IPS DF 4.7 (cell line): ENCODE measurements at regions not wholly inside any gene's neighbourhood (a gene's known extent, or its start where the extent isn't known, plus 50 kb on each side); places are given as distances from the start of the nearest gene placed in this dataset.
"Not testable (repeated sequence)": the region's sequence is repeated elsewhere in the genome, so short reads cannot be mapped to it uniquely, and the experiment has no call there.

Experiments used
- DNase-seq: peaks from one replicate; pipeline ENCODE4 v3.0.0-alpha.2; 2013; ENCODE audit warnings: low spot score; ENCODE audit errors: extremely low read depth

DNA sequence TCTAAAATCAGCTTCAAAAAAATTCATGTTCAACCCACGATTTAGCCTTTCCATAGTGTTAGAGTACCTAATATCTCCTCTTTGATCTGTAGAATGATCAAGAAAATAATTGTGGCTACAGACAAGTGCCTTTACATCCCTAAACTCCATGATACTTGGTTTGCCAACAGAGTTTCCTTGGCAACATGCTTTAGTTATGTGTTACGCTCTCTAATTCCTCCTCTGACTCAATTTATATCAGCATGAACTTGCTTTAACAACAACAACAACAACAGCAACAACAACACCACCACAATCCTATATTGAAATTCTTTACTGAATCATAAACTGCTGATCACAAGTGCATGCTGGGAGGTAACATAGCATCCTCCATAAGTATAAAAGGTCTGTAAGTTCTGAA, 757.8 kb downstream of the CDH11 start:
- no peak for DNase-seq

DNA sequence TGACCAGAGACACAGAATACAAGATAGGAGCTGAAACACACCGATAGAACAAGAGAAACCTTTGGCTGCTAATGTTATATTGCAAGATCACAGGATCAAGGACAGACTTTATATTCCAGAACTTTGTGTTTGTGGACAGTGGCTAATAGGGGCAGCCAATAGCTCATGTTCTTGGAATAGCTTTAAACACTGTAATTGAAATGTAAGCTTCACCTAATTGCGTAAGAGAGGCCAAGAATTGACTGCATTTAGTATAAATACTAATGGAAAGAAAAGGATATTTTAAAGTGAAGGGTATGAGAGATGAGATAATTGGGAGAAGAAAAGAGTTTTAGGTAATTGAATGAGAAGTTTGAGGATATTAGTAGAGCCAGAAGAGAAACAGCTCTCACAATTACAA, 758.8 kb downstream of the CDH11 start:
- no peak for DNase-seq

DNA sequence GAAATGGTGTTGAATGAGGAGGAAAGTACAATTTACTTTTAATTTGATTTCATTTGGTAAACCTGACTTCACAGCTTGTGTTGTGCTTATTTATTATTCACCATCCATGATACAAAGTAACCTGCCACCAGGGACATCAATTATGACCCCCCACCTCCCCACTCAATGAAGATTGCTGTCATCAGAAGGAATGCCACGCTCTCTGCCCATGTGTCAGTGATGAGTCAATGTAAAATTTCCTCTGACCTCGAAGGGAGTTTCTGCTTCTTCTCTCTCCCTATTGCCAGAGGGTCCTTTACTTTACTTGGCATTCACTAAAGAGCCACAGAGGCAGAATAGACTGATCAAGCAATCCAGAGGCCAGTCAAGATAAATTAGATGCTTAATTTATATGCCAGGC, 759.7 kb downstream of the CDH11 start:
- DNase-seq: no peak

- DNase-seq: no peak
These were observed 760.1 kb downstream of the CDH11 start for GRCh38 chr16:64361753-64362152.

DNA sequence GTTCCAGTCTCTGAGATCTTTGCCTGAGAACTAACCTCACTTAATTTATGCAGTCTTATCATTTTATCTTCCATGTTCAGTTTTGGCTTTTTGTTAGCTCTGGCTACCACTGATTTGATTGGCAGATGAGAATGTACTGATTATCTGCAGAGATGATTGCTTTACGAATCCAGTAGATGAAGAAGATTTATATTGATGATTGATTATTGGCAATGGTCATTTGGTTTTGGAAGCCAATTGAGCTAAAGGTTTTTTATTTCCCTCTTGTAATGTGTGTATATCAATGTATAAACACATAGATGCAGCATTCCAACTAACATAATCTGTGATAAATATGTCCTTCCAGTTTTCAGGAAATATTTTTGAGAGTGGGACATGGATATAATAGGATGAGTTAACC, 763.6 kb downstream of the CDH11 start:
- no peak for DNase-seq

GRCh38 chr16:64356267-64356666, 765.6 kb downstream of the CDH11 start:
- DNase-seq: no peak

DNA sequence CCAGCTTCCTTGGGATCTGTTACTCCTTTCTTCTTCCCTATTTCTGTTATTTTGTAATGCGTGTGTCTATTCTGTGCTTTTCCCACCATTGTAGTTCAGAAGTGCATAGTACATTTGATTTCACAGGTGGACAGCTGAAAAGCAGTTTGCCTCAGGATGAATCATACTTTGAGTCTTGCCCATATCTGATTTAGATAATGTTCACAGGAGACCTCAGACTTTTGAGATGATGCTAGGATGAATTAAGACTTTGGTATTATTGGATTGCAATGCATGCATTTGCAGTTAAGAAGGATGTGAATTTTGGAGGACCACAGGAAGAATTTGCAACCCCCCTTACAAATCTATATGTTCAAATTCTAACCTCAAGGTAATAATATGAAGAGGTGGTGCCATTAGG, 769.6 kb downstream of the CDH11 start:
- DNase-seq: no peak

GRCh38 chr16:64351121-64351520, 770.7 kb downstream of the CDH11 start:
- no peak for DNase-seq

DNA sequence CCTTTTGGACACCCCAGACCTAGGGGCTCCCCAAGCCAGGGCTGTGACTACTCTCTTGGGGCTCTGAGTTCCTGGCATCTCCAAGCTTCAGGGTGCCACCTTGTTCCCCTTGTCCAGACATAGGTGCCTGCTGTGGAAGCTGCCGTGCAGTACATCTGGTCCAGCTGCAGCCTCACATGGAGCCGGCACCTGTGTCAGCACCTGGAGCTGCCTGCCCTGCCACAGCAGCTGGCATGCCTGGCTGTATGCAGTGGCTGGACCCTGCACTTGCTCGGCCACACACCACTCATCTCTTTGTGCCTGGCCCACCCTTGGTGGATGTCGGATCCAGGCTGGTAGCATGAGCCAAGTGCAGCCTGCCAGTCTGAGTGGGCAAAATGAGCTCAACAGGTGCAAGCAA, 775.8 kb downstream of the CDH11 start:
- DNase-seq: no peak

DNA sequence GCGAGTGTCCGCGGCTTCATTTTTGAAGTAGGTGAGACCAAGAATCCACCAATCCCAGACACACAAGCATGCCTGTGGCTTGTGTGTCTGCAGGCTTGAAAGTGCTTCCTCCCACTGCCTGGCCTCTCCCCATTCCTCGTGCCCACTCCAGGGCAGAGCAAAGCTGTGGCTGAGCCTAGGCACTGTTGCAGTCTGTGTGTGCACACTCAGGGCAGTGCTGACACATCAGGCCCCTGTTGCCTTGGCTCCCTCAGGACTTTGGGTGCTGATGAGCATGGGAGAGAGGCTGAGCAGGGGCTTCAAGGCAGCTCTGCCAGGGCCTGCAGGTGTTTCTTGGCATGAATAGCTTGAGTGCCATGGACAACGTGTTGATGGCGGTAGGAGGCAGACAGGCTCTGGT, 776.7 kb downstream of the CDH11 start:
- DNase-seq: no peak

DNA sequence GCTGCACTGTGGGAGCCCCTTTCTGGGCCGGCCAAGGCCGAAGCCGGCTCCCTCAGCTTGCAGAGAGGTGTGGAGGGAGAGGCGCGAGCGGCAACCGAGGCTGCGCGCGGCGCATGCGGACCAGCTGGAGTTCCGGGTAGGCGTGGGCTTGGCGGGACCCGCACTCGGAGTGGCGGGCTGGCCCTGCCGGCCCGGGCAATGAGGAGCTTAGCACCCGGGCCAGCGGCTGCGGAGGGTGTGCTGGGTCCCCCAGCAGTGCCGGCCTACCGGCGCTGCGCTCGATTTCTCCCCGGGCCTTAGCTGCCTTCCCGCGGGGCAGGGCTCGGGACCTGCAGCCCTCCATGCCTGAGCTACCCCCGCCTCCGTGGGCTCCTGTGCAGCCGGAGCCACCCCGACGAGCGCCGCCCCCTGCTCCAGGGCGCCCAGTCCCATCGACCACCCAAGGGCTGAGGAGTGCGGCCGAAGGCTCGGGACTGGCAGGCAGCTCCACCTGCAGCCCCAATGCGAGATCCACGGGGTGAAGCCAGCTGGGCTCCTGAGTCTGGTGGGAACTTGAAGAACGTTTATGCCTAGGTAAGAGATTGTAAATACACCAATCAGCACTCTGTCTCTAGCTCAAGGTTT, 777.9 kb downstream of the CDH11 start:
- not testable (repeated sequence) for DNase-seq

DNA sequence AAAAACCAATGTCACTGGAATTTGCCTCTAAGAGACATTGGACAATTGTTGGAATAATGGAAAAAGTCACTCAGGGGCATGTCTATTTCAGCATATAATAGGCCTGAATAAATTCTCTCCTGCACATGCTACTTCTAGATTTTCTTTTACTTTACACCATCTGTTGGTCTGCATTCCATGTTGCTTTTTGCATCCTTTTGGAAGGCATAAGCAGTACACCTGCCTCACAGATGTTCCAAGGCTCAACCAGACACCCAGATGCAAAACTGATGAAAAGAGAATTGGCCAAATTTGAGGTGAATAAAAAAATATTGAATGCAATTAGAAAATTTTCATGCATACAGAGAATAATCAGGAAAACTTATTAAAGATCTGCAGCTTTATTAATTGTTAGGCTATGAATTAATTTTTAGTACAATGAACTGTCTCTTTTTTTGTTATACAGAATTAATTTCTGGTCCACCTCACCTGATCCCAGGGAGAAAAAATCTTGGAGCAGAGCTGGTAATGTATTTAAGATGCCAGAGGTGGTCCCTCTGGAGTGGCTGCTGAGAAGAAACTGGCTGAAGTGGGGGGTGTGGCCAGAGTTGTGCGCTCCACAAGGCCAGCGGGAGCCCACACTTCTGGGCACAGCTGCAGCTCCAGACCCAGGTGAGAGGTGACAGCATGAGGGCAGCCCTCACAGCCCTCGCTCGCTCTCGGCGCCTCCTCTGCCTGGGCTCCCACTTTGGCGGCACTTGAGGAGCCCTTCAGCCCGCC, 778.6 kb downstream of the CDH11 start:
- no peak for DNase-seq

DNA sequence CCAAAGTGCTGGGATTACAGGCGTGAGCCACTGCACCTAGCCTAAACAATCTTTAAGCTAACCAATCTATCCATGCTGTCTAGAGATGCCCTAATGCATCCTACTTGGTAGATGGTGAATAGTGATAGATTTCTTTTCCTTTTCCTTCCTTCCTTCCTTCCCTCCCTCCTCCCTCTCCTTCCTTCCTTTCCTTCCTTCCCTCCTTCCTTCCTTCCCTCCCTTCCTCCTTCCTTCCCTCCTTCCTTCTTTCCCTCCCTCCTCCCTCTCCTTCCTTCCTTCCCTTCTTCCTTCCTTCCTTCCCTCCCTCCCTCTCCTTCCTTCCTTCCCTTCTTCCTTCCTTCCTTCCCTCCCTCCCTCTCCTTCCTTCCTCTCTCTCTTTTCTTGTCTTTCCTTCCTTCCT, 780.5 kb downstream of the CDH11 start:
- DNase-seq: not testable (repeated sequence)

DNA sequence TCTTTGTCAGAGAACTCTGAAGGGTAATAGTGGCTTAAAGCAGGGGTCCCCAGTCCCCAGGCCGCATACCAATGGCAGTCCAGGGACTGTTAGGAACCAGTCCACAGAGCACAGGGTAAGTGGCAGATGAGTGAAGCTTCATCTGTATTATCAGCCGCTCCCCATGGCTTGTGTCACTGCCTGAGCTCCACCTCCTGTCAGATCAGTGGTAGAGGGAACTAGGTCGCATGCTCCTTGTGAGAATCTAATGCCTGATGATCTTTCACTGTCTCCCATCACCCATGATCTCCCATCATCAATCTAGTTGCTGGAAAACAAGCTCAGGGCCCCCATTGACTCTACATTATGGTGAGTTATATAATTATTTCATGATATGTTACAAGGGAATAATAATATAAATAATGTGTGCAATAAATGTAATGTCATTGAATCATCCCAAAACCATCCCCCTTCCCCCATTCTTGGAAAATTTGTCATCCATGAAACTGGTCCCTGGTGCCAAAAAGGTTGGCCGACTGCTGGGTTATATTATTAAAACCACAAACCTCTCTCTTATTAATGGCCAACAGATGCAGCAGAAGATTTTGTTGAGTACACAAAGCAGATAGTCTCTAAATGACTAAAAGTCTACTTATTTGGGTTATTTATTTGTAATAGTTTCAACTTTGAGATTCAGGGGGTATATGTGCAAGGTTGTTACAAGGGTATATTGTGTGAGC, 782.7 kb downstream of the CDH11 start:
- no peak for DNase-seq

DNA sequence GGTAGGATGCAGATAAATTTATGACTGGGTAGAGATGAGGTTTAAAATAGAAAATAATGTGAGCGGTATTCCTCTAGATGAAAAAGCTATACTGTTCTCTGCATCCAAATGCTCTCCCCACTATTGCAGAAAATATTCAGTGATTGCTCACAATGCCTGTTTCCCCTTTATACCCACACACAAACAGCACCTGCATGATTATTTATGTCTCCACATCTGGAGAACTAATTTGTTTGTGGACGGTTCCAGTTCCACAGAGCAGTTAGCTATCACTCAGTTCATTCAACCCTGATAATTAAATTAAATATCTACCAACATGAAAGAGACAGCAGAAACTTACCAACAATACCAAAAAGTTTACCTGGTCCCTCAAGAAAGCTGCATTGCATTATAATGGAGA, 800.0 kb downstream of the CDH11 start:
- DNase-seq: no peak

DNA sequence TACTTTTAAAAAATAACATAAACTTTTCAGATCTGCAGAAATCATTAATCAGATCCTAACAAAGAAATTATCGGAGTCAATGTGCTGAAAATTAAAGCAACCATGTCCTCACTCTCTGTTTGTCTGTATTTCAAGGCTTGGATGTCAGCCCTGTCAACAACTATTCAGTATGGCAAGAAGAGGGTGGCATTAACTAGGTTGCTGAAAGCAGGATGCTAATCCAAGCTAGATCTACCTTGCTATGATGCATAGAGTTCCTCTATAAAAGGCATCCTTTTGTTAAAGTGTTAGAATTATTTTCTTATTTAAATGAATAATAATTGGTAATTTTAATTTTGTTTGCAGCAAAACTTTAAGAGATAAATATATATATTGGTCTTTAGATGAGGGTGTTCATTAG, 800.8 kb downstream of the CDH11 start:
- DNase-seq: no peak

DNA sequence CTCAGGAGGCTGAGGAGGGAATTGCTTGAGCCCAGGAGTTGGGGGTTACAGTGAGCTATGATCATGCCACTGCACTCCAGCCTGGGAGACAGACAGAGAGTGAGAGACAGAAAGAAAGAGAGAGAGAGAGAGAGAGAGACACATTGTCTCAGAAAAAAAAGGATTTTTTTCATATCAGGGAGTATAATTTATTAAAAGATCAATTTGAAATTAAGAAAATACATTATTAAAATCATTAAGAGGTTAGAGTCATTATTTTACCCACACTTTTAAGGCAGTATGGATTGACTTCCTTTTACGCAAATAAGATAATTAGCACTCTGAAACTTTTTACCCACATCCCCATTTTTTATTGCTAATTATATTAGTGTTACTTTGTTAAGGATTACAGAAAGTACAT, 804.3 kb downstream of the CDH11 start:
- DNase-seq: no peak

DNA sequence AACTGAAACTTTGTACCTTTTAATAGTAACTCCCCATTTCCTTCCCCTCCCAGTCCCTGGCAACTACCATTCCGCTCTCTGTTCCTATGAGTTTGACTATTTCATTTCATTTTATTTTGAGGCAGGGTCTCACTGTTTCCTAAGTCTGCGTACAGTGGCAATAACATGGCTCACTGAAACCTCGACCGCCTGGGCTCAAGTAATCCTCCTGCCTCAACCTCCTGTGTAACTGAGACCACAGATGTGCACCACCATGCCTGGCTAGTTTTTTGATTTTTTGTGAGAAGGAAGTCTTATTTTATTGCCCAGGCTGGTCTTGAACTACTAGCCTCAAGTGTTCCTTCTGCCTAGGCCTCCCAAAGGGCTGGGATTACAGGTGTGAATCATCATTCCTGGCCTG, 808.1 kb downstream of the CDH11 start:
- no peak for DNase-seq

DNA sequence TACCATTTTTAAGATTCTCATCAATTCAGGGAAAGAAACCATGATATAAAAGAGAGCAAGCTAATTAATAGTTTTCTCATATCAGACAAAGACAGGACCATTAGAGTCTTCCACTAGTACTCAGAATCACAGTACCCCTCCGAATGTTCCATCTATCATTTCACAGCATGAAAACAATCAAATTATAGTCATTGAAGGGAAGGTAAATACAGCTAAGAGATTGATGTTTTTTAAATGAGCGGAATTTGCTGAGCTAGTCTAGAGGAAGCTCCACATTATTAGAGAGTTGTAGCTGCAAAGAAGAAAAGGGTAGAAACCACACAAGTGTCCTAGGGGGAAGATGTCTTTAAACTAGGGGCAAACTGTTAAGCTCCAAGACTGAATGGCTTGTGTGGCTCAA, 808.9 kb downstream of the CDH11 start:
- no peak for DNase-seq

- DNase-seq: no peak
These were observed 809.6 kb downstream of the CDH11 start for GRCh38 chr16:64312292-64312691.

GRCh38 chr16:64311241-64311640, 810.6 kb downstream of the CDH11 start:
- DNase-seq: no peak

DNA sequence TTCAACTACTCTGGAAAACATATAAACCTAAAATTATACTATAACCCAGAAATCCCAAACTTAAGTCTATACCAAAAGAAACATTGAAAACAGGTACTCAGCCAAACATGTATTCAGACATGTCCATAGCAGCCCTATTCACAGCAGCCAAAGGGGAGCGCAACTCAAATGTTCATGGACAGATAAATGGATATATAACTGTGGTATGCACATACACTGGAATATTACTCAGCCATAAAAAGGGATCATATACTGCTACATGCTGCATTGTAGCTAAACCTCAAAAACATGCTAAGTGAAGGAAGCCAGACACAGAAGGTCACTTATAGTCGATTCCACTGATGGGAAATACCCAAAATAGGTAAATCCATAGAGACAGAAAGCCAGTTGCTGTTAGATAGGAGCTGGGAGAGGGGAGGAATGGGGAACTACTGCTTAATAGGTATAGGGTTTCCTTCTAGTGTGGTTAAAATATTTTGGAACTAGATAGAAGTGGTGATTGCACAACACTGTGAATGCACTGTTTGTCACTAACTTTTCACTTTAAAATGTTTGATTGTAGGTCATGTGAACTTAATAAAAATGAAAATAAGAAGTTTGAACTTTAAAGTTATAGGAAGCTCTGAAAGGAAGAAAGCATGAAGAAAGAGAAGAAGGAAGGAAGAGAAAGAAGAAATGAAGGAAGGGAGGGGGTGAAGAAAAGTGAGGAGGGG, 812.3 kb downstream of the CDH11 start:
- DNase-seq: no peak
